DND-41 (cell line): ENCODE measurements at regions not wholly inside any gene's neighbourhood (a gene's known extent, or its start where the extent isn't known, plus 50 kb on each side); places are given as distances from the start of the nearest gene placed in this dataset.
A peak's percentile ranks its signal among the peaks of the same experiment; 100 is the strongest.

Experiments
- ATAC-seq: fragments of 200-7000 bp; cut with Tn5 transposase; 3 replicates; pipeline ENCODE4 v1.9.1; 2021; ENCODE audit warnings: low read depth; ENCODE audit not compliant: insufficient read depth
- DNase-seq: peaks from one replicate; pipeline ENCODE4 v3.0.0-alpha.2; 2020
- H2AFZ ChIP-seq: 2 replicates; pipeline ENCODE4 v1.6.0; 2012; ENCODE audit warnings: low read depth, low read length
- H3K27ac ChIP-seq: 2 replicates; pipeline ENCODE4 v1.5.1; 2012; ENCODE audit warnings: low read length, inconsistent platforms
- H3K27me3 ChIP-seq: fragments of 200-600 bp; sonication (generic); 2 replicates; pipeline ENCODE4 v1.6.0; 2012; ENCODE audit warnings: low read length, mild to moderate bottlenecking, inconsistent platforms; ENCODE audit not compliant: insufficient read depth, poor library complexity
- H3K36me3 ChIP-seq: 2 replicates; pipeline ENCODE4 v1.5.1; 2012; ENCODE audit warnings: low read length, inconsistent platforms; ENCODE audit not compliant: insufficient read depth
- H3K4me1 ChIP-seq: 2 replicates; pipeline ENCODE4 v1.5.1; 2012; ENCODE audit warnings: mild to moderate bottlenecking, low read length; ENCODE audit not compliant: insufficient read depth
- H3K4me2 ChIP-seq: 2 replicates; pipeline ENCODE4 v1.6.0; 2012; ENCODE audit warnings: mild to moderate bottlenecking, moderate library complexity, low read length, inconsistent platforms; ENCODE audit not compliant: insufficient read depth
- H3K4me3 ChIP-seq, 2 experiments: fragments of 200-600 bp in 1 of 2; shearing (Covaris generic) in 1 of 2; 2 replicates each; pipeline ENCODE4 v1.5.1; 2012 to 2016; ENCODE audit warnings: inconsistent platforms in 2 of 2, low read length in 2 of 2, mild to moderate bottlenecking in 2 of 2, low read depth in 1 of 2, moderate library complexity in 1 of 2
- H3K79me2 ChIP-seq: 2 replicates; pipeline ENCODE4 v1.6.0; 2012; ENCODE audit warnings: low read length, inconsistent platforms; ENCODE audit not compliant: insufficient read depth
- H3K9ac ChIP-seq: 2 replicates; pipeline ENCODE4 v1.6.0; 2012; ENCODE audit warnings: low read depth, mild to moderate bottlenecking, inconsistent platforms, low read length, moderate library complexity
- H3K9me3 ChIP-seq: 2 replicates; pipeline ENCODE4 v1.5.1; 2012; ENCODE audit warnings: low read length, moderate library complexity, mild to moderate bottlenecking, inconsistent platforms; ENCODE audit not compliant: insufficient read depth, severe bottlenecking
- H4K20me1 ChIP-seq: 2 replicates; pipeline ENCODE4 v1.6.0; 2012; ENCODE audit warnings: low read length; ENCODE audit not compliant: insufficient read depth
- CTCF ChIP-seq: IDR thresholded peaks from 2 replicates; pipeline ENCODE4 v1.5.1; 2012; ENCODE audit warnings: borderline replicate concordance, low read length, moderate library complexity, mild to moderate bottlenecking; ENCODE audit not compliant: poor library complexity, severe bottlenecking; ENCODE audit errors: extremely low read depth
- EZH2 ChIP-seq: IDR thresholded peaks from 3 replicates; pipeline ENCODE4 v1.6.1; 2012; ENCODE audit warnings: borderline replicate concordance, low read depth, mild to moderate bottlenecking, moderate library complexity, low read length, inconsistent platforms; ENCODE audit not compliant: severe bottlenecking

GRCh38 chr4:96092151-96092705 is 252.3 kb downstream of the PDHA2 start:
- Histone ChIP-seq H3K79me2 (no peaks in the 10 kb centered on the region), H3K9ac (no peak overlapping the region), H3K4me2 (no peak overlapping the region), H3K4me1 (peaks cover 3% of the 10 kb centered on the region), H3K4me3 (no peak overlapping the region), H3K9me3 (no peaks in the 10 kb centered on the region), H4K20me1 (no peaks in the 10 kb centered on the region), H3K27me3 (no peaks in the 10 kb centered on the region), H2AFZ (no peak overlapping the region), H3K27ac (no peak overlapping the region), H3K36me3 (no peaks in the 10 kb centered on the region)
- TF ChIP-seq CTCF (no peak), EZH2 (no peak)
- DNase-seq (no peak), ATAC-seq (no peak)

DNA sequence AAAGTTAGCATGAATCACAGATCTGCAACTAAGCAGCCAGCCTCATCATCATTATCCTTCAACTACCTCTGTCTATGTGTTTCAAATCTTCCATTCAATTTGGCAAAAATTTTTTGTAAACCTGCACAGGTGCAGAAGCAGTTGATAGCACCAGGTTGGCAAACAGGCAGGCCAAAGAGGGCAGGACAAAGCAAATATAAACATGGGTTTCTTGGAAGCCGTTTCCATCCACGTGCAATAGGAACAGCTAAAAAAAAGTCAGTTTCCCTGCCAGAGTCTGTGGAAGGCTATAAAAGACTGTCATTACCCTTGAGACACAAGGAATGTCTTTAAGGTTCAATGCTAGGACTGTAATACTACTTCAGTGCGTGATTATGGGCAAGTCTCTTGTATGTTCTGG is 253.2 kb downstream of the PDHA2 start:
- no peak overlapping the region for H3K27ac ChIP-seq
- no peak for ATAC-seq
- TF ChIP-seq EZH2 (no peak), CTCF (no peak)
- no peak for DNase-seq
- H3K79me2 ChIP-seq = no peaks in the 10 kb centered on the region
- no peak overlapping the region for H3K4me2 ChIP-seq
- H4K20me1 ChIP-seq = no peaks in the 10 kb centered on the region
- no peaks in the 10 kb centered on the region for H3K36me3 ChIP-seq
- no peak overlapping the region for H3K4me3 ChIP-seq
- H3K4me1 ChIP-seq = peaks cover 10% of the 10 kb centered on the region
- H3K27me3 ChIP-seq = no peaks in the 10 kb centered on the region
- no peak overlapping the region for H2AFZ ChIP-seq
- H3K9me3 ChIP-seq = no peaks in the 10 kb centered on the region
- H3K9ac ChIP-seq = no peak overlapping the region

DNA sequence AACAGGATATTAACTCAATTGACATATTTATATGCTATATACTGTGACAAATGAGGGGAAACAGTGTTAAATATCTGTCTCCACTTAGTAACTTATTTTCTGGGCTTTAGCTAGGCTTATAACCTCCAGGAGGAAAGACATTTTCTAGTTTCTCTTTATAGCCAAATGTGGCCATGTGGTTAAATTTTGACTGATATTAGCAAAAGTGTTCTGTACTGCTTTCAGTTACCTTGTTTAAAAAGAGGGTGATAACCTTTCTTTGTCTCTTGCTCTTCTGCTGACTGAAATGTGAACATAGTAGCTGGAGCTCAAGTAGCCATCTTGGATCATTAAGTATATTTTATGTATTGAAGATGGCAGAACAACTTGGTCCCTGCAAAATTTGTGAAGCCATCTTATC is 253.7 kb downstream of the PDHA2 start:
- no peak overlapping the region for H3K9ac ChIP-seq

More for the DNA sequence above, 253.7 kb downstream of the PDHA2 start:
- Histone ChIP-seq H3K27ac (no peak overlapping the region), H3K27me3 (no peaks in the 10 kb centered on the region), H3K4me1 (peaks cover 10% of the 10 kb centered on the region), H4K20me1 (no peaks in the 10 kb centered on the region), H3K36me3 (no peaks in the 10 kb centered on the region), H3K4me2 (no peak overlapping the region), H2AFZ (peak overlapping the region; percentile 34; the same call in 1 of the 2 replicates), H3K4me3 (no peak overlapping the region), H3K79me2 (no peaks in the 10 kb centered on the region), H3K9me3 (no peaks in the 10 kb centered on the region)
- TF ChIP-seq EZH2 (no peak), CTCF (no peak)
- ATAC-seq = no peak
- no peak for DNase-seq
